ENCODE measurements at regions not wholly inside any gene's neighbourhood (a gene's known extent, or its start where the extent isn't known, plus 50 kb on each side); places are given as distances from the start of the nearest gene placed in this dataset.

GRCh38 chr22:47556473-47556872, 794.0 kb downstream of the TBC1D22A start:
- TF ChIP-seq CTCF (IDR thresholded peaks at IDR 0.05) (no peak), ZFX (IDR thresholded peaks at IDR 0.05; ENCODE audit: borderline replicate concordance) (no peak)
